IMR-90 (cell line): ENCODE measurements at regions not wholly inside any gene's neighbourhood (a gene's known extent, or its start where the extent isn't known, plus 50 kb on each side); places are given as distances from the start of the nearest gene placed in this dataset.

Experiments used
- BHLHE40 ChIP-seq: fragments of 150-350 bp; IDR thresholded peaks from 2 replicates; pipeline ENCODE4 v1.6.1; 2016; ENCODE audit warnings: mild to moderate bottlenecking, low read depth, low read length
- CEBPB ChIP-seq: IDR thresholded peaks from 2 replicates; pipeline ENCODE4 v1.6.1; 2012; ENCODE audit warnings: low read depth, low read length, improper control_type of control experiment
- CHD1 ChIP-seq: IDR thresholded peaks from 2 replicates; pipeline ENCODE4 v1.6.1; 2012; ENCODE audit warnings: low read depth, low read length, improper control_type of control experiment
- FOS ChIP-seq: fragments of 150-350 bp; IDR thresholded peaks from 2 replicates; pipeline ENCODE4 v1.6.1; 2016; ENCODE audit warnings: low read depth, low read length
- MAFK ChIP-seq: IDR thresholded peaks from 2 replicates; pipeline ENCODE4 v1.6.1; 2012; ENCODE audit warnings: low read depth, low read length, improper control_type of control experiment
- MAZ ChIP-seq: IDR thresholded peaks from 2 replicates; pipeline ENCODE4 v1.6.1; 2012; ENCODE audit warnings: low read depth, mild to moderate bottlenecking, low read length, improper control_type of control experiment, moderate library complexity, borderline replicate concordance
- MXI1 ChIP-seq: IDR thresholded peaks from 2 replicates; pipeline ENCODE4 v1.6.1; 2012; ENCODE audit warnings: low read depth, mild to moderate bottlenecking, low read length, moderate library complexity, borderline replicate concordance
- POLR2A ChIP-seq: IDR thresholded peaks from 2 replicates; pipeline ENCODE4 v1.6.1; 2012; ENCODE audit warnings: mild to moderate bottlenecking, low read depth, low read length
- RAD21 ChIP-seq: IDR thresholded peaks from 2 replicates; pipeline ENCODE4 v1.6.1; 2012; ENCODE audit warnings: low read length, improper control_type of control experiment
- RCOR1 ChIP-seq: IDR thresholded peaks from 2 replicates; pipeline ENCODE4 v1.6.1; 2012; ENCODE audit warnings: mild to moderate bottlenecking, low read length, improper control_type of control experiment; ENCODE audit not compliant: insufficient replicate concordance
- RFX5 ChIP-seq: IDR thresholded peaks from 2 replicates; pipeline ENCODE4 v1.8.0; 2012; ENCODE audit warnings: low read depth, mild to moderate bottlenecking, low read length, moderate library complexity
- SMC3 ChIP-seq: fragments of 150-350 bp; IDR thresholded peaks from 2 replicates; pipeline ENCODE4 v1.6.1; 2016; ENCODE audit warnings: low read depth, mild to moderate bottlenecking, antibody characterized with exemption, low read length, moderate library complexity
- USF2 ChIP-seq: fragments of 150-350 bp; IDR thresholded peaks from 2 replicates; pipeline ENCODE4 v1.6.1; 2017; ENCODE audit warnings: mild to moderate bottlenecking, antibody characterized with exemption, low read length, low read depth
- TF ChIP-seq, protein P1 (sequence below): conservative IDR thresholded peaks from 2 replicates; pipeline ENCODE4 v1.5.1; 2012; ENCODE audit warnings: mild to moderate bottlenecking, low read depth, low read length, improper control_type of control experiment

DNA sequence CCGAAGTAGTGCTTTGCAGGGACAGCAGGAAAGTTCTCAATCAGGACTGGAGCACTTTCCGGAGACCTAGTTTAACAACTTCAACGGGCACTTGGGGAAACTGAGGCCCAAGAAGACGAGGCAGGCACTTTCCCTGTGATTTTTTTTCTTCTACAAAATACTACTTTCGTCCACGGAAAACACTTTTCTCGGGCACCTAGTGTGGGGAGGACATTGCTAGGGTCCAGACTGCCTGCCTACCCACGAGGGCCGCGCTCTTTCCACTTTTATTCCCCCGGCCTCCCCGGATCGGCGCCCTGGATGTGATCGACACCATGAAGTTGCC lies 125.4 kb upstream of the CXorf66 start:
- TF ChIP-seq MAFK (no peak), USF2 (no peak), CEBPB (no peak), POLR2A (no peak), RCOR1 (no peak), MAZ (no peak), BHLHE40 (no peak), MXI1 (no peak), RAD21 (no peak), SMC3 (no peak), CHD1 (no peak), RFX5 (no peak), FOS (no peak)
- TF ChIP-seq, protein P1, sequence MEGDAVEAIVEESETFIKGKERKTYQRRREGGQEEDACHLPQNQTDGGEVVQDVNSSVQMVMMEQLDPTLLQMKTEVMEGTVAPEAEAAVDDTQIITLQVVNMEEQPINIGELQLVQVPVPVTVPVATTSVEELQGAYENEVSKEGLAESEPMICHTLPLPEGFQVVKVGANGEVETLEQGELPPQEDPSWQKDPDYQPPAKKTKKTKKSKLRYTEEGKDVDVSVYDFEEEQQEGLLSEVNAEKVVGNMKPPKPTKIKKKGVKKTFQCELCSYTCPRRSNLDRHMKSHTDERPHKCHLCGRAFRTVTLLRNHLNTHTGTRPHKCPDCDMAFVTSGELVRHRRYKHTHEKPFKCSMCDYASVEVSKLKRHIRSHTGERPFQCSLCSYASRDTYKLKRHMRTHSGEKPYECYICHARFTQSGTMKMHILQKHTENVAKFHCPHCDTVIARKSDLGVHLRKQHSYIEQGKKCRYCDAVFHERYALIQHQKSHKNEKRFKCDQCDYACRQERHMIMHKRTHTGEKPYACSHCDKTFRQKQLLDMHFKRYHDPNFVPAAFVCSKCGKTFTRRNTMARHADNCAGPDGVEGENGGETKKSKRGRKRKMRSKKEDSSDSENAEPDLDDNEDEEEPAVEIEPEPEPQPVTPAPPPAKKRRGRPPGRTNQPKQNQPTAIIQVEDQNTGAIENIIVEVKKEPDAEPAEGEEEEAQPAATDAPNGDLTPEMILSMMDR = no peak
